Raji (cell line): ENCODE measurements at regions not wholly inside any gene's neighbourhood (a gene's known extent, or its start where the extent isn't known, plus 50 kb on each side); places are given as distances from the start of the nearest gene placed in this dataset.

Experiments
- POLR2A ChIP-seq: IDR thresholded peaks from 2 replicates; pipeline ENCODE4 v1.6.1; 2011; ENCODE audit warnings: low read depth, low read length, control low read depth; ENCODE audit not compliant: insufficient read depth

DNA sequence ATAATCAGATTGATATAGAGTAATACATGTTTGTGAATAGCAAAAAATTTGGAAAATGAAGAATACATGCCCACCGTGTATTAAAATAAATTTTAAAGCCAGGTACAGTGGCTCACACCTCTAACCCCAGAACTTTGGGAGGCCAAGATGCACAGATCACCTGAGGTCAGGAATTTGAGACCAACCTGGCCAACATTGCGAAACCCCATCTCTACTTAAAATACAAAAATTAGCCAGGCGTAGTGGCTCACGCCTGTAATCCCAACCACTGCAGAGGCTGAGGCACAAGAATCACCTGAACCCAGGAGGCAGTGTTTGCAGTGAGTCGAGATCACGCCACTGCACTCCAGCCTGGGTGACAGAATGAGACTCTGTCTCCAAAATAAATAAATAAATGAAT is 266.3 kb downstream of the SI start:
- TF ChIP-seq POLR2A = no peak

GRCh38 chr3:164806188-164806587 is 272.1 kb downstream of the SI start:
- TF ChIP-seq POLR2A = no peak

DNA sequence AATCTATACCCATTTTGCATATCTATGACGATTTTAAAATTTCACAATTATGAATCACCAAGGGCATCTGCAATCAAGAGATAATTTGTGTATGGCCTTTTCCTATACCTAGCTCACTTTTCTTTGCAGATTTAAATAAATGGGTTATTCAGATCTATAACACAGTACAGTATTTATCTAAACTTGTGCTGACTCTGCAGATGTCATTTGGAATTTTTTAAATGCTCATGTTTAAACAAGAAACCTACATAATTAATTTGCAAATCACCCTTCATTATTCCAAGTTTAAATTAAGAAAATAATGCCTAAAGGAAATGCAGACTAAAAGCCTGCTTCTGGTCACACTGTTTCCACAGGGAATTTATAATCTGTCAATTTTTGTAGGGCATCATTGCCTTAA is 284.2 kb downstream of the SI start:
- no peak for TF ChIP-seq POLR2A

- no peak for TF ChIP-seq POLR2A
These were observed 287.0 kb downstream of the SI start for GRCh38 chr3:164791263-164791662.

DNA sequence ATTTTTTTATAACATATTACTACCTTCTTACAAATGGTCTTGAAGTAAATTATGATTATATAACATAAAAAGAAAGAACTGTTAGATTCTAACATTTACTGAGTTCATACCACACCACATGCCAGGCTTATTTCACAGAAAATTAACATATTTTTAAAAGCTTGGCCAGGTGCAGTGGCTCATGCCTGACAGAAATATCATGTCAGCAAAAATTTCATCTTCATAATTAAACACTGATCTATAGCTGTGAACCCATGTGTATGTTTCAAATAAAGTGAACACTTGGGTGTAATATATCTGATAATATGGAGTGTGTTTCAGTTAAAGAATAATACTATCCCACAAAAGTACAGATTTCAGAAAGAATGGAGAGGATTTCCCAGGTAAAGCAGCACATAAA is 296.5 kb downstream of the SI start:
- no peak for TF ChIP-seq POLR2A

- no peak for TF ChIP-seq POLR2A
These were observed 298.5 kb downstream of the SI start for GRCh38 chr3:164779816-164780215.

GRCh38 chr3:164752812-164753211 is 325.5 kb downstream of the SI start:
- TF ChIP-seq POLR2A = no peak

GRCh38 chr3:164748626-164749025 is 329.7 kb downstream of the SI start:
- no peak for TF ChIP-seq POLR2A

DNA sequence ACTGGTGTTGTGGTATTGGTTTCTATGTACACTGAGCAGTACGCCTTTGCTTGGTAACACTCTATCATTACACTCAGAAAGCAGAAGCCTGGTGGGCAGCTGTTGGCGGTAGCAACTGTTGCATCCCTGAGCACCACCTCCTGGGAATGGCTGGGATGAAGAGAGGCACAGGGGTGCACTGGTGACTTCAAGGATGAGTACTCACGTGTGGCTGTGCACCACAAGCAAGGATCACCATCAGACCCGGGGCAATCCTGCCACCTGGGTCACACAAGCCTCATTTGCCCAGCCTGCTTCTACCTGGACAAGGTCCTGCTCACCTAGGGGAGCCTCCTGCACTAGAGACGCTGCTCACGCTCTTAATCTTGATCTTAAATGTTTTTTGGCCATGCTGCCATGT is 336.4 kb downstream of the SI start:
- no peak for TF ChIP-seq POLR2A

DNA sequence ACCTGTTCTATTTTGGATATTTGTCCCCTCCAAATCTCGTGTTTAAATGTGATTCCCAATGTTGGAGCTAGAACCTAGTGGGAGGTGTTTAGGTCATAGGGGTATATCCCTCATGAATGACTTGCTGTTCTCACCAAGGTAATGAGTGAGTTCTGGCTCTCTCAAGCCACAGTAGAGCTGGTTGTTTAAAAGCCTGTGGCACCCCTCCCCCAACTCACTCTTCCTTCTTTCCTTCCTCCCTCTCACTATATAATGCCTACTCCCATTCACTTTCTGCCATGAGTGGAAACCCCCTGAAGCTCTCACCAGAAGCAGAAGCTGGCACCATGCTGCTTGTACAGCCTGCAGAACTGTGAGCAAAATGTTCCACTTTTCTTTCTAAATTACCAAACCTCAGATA is 341.1 kb downstream of the SI start:
- TF ChIP-seq POLR2A = no peak

- no peak for TF ChIP-seq POLR2A
These were observed 346.1 kb downstream of the SI start for GRCh38 chr3:164732166-164732565.

GRCh38 chr3:164730815-164731360 is 347.4 kb downstream of the SI start:
- no peak for TF ChIP-seq POLR2A

DNA sequence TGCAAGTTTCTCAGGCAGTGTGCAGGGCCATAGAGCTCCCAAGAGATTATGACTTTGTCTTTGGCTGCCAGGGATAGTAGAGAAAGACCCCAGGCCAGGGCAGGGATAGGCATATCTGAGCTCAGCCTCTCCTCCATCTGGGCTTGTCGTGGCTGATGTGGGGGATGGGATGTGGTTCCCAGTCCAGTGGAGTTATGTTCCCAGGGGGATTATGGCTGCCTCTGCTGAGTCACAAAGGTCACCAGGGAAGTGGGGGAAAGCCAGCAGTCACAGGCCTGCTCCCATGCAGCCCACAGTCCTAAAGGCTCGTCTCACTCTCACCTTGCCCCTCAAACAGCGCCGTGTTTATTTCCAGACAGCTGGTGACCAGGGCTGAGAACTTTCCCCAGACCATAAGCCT is 354.9 kb downstream of the SI start:
- no peak for TF ChIP-seq POLR2A

DNA sequence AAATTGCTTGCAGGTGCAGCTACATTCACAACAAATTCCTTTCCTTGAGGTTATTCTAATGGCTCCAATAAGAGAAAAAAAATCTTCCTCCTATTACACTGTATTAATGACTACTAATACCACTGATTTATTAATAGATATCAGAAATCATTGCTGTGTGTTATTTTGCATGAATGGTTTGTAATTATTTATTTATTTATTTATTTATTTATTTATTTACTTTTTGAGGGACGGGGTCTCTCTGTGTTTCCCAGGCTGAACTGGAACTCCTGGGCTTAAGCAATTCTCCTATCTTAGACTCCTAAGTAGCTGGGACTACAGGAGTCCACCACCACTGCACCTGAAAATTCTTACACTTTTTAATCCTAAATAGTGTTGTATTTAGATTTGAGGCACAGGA is 390.4 kb downstream of the SI start:
- TF ChIP-seq POLR2A = no peak

GRCh38 chr3:164687211-164687610 is 391.1 kb downstream of the SI start:
- TF ChIP-seq POLR2A = no peak

DNA sequence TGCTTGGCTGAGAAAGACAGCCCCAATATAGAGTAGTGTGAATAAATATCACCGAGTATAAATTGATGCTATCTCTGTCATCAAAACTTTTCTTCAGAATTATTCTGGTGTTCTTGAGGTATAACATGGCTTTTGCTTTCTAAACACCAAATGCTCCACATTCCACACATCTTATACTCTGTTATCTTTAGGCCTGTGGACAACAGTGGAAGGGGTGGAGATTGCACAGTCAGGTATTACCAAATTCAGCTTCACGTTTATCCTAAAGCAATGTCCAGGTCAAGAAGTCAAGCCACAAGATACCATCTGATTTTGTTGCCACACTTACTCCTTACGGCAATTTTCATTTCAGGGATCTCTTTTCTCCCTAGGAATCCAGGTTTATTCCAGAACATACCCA is 394.8 kb downstream of the SI start:
- TF ChIP-seq POLR2A = no peak

DNA sequence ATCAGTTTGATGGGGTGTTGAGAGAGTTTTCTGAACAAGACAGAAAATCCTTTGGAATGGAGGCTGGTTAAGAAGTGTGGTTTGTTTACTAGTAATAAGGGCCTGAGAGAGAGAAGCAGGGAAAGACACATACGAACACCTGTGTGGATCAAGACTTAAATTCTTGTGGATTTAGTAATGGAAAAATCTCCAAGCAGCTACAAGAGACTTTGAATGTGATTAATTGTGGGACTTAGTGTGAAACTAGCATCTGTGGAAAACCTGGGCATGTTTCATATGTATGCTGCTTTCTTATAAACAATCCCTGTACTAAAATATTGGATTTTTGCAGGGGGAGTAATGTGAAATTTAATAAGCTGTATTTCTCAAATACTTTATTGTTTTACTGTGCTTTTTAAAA is 399.1 kb downstream of the SI start:
- no peak for TF ChIP-seq POLR2A

- TF ChIP-seq POLR2A = no peak
These were observed 401.0 kb downstream of the SI start for GRCh38 chr3:164677317-164677716.
